ENCODE measurements at regions not wholly inside any gene's neighbourhood (a gene's known extent, or its start where the extent isn't known, plus 50 kb on each side); places are given as distances from the start of the nearest gene placed in this dataset.

DNA sequence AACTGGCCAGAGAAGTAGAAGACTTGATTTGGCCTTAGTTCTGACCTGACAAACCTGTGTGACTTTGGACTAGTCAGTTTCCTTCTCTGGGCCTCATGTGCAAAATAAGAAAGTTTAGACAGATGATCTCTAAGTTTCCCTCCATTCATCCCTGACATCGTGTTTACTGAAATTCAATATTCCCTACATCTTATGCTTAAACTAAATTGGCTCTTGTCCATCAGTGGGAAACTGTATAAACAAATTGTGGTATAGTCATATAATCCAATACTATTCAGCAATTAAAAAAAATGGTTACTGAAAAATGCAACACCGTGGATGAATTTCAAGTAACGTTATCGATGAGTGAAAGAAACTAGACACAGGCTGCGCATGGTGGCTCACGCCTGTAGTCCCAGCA, 64.4 kb upstream of the HRH1 start:
- DNase-seq = no peak

GRCh38 chr3:11090551-11090950, 63.7 kb upstream of the HRH1 start:
- no peak for DNase-seq

GRCh38 chr3:11091088-11091590, 63.2 kb upstream of the HRH1 start:
- DNase-seq = no peak

DNA sequence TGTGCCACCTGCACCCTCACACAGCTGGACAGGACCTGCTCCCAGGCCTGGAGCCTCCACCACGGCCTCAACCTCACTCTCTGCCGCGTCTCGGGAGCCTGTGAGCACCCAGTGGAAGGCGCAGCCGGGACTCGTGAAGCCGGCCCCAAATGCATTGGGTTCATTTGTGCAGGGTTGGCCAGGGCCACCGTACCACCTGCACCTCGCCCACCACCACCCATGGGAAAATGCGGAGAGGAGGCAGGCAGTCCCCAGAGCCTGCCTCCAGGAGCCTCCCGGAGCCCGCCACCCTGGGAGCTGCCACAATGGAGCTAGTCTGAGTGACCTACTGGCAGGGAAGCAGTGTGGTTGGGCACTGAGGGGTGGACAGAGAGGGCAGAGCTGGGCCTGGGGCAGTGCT, 62.5 kb upstream of the HRH1 start:
- no peak for DNase-seq

DNA sequence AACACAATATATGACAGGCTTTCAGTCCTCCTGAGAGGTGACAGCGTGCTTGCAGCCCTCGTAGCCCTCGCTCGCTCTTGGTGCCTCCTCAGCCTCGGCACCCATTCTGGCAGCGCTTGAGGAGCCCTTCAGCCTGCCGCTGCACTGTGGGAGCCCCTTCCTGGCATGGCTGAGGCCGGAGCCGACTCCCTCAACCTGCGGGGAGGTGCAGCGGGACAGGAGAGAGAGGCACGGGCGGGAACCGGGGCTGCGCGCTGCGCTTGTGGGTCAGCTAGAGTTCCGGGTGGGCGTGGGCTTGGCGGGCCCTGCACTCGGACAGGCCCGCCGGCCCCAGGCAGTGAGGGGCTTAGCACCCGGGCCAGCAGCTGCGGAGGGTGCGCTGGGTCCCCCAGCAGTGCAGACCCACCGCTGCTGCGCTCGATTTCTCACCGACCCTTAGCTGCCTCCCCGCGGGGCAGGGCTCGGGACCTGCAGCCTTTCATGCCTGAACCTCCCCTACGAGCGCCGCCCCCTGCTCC, 60.4 kb upstream of the HRH1 start:
- DNase-seq = no peak

GRCh38 chr3:11095932-11096265, 58.4 kb upstream of the HRH1 start:
- DNase-seq = no peak

- DNase-seq = peak; percentile 79
Observed at GRCh38 chr3:11096266-11097139, 57.8 kb upstream of the HRH1 start.

GRCh38 chr3:11099306-11099705, 55.0 kb upstream of the HRH1 start:
- DNase-seq = no peak
